Activated CD4-positive, alpha-beta T cell treated with anti-CD3 and anti-CD28 coated beads, Interleukin-10, Interleukin-2, amounts not matched to agents 100 ng/mL and 50 ng/mL, durations not matched to agents 16 hours and 8 hours (primary cell): ENCODE measurements at regions not wholly inside any gene's neighbourhood (a gene's known extent, or its start where the extent isn't known, plus 50 kb on each side); places are given as distances from the start of the nearest gene placed in this dataset.

ENCODE experiments used
- DNase-seq: peaks from one replicate; pipeline ENCODE4 v3.0.0-alpha.2; 2020

DNA sequence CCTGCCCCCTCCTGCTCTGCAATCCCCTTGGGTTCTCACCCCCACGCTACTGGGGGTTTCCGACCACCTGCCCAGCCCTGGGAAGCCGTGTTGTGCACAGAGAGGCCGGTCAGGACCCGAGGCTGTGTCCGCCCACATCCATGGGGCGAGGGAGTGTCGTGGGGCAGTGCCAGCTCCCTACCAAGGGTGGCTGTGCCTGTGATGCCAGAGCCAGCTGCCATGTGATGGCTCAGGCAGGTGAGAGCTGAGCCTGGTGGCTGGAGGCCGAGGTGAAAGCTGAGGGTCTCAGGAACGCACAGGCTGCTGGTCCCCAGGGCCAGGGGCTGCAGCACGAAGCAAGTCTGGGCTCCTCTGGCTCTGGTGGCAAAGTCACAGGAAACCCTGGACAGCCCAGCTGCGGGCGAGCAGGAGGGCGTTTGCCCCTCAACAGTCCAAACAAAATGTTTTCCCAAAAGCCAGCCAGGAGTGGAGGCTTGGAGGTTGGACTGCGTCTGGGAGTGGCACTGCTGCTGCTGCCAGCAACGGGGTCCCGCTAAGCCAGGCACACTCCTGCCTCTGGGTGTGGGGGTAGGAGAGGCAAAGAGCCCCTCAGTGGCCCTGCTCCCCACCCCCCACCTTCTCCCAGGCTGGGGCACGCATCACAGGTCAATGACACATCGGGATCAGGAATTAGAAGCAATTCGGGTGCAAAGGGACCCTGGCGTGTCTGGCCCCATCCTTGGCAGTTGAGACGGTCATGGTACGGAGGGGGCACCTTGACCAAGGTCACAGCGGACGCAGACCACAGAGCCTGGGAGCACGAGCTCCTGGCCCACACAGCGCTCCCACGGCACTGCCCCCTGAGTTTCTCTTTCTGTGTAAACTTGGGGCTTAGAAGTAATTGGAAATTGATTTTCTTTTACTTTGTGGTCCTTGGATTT is 72.4 kb upstream of the GPC1 start:
- DNase-seq = no peak

DNA sequence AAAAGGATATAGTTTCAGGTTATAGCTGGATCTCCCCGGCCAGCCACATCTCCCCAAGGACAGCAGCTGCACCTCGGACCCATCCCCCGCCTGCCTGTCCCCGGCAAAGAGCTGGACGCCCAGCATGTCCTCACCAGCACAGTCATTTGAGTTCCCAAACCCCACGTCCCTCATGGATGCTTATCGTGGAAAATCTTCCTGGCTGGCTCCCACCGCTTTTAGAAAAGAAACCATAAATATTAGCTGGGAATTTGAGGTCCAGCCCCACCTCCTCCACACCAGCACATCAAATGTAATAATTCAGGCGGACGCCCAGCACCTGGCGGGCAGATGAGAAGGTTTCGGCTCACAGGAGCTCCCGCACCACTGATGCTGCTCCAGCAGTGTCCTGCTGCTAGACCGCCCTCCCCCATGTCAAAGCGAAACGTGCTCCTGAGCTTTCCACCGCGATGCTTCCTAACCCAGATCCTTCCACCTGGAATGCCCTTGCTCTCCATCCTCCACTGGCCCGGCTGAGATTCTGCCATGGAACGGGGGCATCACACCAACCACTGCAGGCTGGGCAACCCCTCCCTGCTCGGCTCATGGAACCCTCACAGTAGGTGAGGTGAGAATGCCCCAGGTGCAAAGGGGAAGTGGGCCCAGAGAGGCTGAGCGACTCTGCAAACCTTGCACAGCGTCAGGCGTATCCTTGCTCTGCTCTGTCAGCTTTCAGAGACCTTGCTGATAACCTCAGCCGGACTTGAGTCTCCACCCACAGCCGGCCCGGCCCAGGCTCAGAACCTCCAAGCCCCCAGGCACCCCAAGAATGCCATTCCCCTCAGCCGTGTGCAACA is 71.5 kb upstream of the GPC1 start:
- DNase-seq = no peak

DNA sequence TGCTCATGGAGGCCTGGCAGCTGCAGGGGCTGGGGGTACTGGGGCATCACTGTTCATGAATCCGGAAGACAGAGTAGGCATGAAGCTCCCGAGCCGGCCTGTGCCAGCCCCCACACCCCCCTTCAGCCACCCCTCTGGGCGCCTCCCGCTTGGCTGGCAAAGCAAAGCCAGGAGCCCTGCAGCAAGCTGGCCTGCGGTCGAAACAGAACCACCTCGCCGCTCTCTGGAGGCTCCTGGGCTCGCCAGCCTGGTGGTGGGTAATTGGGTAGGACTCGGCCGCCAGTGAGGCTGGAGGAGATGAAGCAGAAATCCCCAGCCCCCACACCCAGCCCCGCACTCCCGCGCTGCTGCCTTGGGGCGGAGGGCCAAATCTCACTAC is 70.9 kb upstream of the GPC1 start:
- no peak for DNase-seq

DNA sequence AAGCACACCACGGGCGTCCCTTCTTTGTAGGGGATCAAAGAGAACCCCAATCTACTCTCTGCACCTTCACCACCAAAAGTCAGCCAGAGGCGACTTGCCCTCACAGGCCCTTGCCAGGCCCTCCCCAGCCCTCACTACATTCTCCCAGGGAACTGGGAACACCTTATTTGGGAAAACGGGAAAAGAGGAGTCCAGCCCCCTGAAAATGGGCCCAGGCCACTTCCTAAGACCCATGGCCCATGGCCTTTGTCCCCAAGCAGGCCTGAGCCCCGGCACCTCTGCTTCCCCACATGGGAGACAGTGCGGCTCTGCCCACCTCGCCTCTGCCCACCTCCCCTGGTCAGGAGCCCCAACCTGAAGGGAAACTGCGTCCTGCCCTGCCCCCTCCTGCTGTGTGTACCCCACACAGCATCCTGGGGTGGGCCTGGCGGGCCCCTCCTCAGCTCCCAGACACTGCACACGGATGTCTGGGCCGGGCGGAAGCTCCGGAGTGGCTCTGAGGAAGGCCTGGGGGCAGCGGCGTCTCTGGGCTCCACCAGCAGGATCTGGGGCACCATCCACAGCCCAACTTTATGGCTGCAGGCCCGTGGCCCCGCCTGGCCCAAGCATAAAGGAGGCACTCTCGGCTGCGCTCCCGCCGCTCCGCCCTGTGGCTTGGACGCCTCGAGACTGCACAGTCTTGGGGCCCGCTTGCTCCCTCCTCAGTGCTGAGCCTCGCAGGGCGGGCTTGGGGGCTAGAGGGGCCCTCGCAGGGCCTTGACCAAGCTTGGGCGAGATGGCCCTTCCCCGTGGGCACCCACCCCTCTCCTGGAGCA is 70.3 kb upstream of the GPC1 start:
- DNase-seq = no peak

DNA sequence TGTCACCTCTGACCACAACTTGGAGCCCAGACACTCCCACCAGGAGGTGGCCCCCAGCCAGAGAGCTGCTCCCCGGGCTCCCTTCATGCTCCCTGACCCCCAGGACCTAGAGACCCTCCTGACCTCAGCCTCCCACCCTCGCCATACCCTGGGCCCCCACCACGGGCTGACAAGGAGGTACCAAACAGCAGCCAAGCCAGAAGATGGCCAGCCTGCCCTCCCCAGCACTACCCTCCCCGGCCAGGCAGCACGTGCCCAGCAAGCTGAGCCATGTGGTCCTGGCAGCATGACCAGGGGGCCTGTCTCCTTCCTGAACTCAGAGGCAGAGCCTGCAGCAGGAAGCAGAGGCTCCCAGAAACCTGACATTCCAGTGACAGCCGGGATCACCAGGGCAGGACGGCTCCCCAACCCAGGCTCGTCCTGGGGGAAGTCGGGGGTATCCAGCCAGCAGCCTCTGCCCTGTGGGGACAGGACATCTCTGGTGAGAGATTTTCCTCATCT is 69.4 kb upstream of the GPC1 start:
- no peak for DNase-seq

DNA sequence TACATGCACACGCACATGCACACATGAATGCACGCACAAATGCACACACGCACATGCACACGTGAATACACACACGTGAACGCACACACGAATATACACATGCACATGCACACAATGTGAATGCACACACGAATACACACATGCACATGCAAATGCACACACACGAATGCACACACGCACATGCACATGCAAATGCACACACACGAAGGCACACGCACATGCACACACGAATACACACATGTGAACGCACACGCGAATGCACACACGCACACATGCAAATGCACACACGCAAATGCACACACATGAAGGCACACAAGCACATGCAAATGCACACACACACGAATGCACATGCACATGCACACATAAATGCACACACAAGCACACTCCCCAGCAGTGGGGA is 68.6 kb upstream of the GPC1 start:
- DNase-seq = no peak

DNA sequence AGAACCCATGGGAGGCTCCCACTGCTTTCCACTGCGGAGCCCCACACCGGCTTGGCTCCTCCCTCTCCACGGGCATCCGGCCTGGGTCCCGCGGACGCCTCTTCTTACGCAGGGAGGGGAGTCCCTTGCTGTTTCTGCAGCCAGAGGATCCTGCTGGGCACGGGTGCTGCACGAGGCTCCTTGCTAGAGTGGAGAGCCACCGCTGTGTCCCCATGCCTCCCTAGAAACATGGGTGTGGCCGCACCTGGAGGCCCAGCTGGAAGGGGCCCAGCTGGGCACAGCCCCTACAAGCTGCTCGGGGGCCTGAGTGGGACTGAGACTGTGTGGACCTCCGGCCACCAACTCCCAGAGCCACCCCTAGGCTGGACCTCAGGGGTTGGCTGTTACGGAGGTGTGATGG is 67.7 kb upstream of the GPC1 start:
- DNase-seq = no peak

DNA sequence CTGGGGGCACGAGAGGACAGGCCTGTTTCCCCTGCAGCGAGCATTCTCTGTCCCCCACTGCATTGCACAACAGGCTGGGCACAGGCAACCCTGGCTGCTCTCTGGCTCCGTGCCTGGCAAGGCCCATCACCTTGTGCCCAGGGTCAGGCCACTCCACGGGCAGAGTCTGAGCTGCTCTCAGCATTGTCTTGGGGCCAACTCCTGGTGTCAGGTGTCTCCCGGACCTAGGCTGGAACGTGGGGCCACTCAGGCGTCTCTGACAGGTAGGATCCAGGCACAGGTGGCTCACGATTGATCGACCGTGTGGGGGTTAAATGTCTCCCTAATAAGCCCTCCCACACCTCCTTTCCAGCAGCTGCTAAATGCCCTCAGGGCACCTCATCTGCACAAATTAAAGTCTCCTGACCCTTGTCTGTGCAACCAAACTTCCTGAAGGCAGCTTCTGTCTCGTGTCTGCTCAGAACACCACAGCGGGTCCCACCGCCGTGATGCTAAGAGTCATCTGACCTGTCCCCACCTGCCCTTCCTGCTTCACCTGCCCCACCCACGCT is 66.6 kb upstream of the GPC1 start:
- no peak for DNase-seq

DNA sequence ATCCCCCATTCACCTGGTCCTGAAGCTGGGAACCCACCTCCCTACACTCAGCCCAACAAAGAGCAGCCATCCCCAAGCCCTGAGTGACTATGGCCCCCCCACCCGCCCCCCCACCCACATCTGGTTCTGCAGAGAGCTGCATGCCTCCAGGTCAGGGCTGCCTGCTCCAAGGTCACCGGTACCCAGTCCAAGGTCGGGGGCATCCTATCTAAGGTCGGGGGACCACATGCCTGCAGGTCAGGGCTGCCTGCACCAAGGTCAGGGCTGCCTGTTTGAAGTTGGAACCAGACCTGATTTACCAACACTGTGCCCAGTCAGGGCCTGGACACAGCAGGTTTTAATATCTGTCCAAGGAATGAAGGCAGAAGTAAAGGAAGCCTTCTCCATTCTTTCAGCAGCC is 66.1 kb upstream of the GPC1 start:
- no peak for DNase-seq

DNA sequence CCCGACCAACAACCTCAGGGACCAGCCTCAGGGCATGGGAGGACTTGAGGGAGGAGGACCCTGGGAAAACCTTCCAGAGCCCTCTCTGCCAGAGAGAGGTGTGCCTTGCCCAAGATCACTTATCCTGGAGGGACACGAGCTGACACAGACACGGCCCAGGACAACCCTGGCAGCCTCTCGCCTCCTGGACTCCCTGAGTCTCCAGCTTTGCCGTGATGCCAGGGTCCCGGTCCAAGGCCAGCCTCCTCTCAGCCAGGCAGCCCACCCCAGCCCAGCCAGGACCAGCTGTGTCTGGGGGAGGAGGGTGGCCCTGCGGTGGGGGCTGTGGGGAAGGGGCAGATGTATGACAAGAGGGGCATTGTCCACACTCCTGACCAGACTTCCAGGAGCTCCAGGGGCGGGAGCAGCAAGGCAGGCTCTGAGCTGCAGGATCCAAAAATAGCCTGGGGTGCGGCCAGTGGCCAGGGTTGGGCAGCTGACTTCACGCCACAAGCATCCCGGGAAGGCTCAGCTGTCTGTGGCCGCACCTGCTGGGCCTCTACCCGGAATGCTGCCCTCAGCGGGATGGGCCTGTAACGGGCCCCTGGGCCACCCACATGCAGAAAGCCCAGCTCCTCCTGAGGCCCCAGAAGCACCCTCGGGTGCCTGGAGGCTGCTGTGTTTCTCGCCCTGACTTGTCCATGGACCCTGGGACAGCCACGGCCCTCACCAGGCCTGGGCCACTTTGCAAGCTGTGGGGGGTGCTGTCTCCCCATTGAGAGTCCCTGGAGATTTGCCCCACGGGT is 65.5 kb upstream of the GPC1 start:
- DNase-seq = no peak

DNA sequence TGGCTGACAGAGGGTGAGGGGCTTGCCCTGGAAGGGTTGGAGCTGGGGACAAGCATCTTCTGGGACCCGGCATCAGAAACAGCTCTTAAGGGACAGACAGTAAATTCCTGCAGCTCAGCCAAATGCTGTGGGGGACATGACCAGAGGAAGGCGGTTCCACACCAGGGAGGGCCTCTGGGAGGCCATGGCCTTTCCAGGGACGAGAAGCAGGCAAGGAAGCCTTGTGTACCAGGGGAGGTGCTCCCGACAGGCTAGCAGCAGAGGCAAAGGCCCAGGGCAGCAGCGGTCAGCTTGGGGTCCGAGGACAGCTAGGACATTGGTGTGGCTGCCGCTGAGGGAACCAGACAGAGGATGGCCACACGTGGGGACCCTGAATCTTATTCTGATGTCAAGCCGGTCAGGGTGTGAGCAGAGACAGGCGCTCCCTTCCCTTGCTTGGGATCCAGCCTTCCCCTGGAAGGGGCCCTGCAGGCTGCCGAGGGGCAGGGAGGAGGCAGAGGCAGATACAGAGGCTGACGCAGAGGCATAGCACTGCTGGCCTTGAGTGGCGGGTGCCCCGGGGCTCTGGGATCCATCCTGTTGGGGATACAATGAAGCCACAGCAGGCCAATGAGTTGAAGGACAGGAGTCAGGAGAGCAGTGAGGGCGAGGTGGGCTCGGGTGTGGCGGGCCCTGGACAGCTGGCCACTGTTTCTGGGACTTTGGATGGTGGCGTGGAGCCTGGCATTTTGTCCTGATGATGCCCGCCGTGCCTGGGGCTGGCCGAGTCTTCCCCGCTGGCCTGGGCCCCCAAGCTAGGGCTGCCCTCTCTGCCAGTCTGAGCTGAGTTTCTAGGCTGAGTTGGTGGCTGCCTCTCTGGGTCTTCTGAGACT is 64.1 kb upstream of the GPC1 start:
- DNase-seq = no peak

DNA sequence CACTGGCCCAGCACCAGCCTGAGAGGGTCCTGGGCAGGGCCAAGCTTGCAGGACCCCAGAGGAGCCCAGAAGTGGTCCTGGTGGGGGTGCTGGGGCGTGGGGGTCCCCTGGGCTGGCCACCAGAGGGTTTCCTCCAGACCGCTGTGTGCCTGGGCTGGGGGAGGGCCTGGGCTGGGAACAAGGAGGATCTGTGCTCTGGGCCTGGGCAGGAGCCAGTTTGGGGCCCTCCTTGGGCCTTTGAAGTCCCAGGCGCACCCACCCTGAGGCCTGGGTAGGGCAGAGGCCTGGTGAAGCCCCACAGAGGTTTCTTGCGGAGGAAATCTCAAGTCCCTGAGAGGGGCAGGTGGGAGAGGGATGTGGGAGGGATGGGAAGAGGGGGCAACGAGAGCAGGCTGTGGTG is 63.4 kb upstream of the GPC1 start:
- no peak for DNase-seq

DNA sequence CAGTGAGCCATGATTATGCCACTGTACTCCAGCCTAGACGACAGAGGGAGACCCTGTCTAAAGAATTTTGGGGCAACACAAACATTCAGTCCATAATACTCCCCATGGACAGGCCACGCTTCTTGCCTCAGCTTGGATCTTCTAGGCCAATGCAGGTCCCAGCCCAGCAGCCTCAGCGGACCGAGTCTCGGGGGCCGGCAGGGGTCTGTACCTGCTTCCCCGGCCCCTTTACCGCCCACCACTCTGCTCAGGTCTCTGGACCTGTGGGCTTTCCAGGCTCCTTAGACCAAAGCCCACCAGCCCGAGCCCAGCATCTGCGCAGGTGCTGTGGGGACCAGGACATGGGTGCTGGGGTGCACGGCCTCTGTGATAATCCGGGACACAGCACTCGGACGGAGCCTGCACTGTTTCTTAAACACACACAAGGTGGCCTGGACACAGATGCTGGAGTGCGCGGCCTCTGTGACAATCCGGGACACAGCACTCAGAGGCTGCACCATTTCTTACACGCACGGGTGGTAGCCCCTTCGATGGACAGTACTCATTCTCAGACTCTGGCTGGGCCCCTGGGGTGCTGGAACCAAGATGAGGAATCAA is 62.1 kb upstream of the GPC1 start:
- DNase-seq = no peak

DNA sequence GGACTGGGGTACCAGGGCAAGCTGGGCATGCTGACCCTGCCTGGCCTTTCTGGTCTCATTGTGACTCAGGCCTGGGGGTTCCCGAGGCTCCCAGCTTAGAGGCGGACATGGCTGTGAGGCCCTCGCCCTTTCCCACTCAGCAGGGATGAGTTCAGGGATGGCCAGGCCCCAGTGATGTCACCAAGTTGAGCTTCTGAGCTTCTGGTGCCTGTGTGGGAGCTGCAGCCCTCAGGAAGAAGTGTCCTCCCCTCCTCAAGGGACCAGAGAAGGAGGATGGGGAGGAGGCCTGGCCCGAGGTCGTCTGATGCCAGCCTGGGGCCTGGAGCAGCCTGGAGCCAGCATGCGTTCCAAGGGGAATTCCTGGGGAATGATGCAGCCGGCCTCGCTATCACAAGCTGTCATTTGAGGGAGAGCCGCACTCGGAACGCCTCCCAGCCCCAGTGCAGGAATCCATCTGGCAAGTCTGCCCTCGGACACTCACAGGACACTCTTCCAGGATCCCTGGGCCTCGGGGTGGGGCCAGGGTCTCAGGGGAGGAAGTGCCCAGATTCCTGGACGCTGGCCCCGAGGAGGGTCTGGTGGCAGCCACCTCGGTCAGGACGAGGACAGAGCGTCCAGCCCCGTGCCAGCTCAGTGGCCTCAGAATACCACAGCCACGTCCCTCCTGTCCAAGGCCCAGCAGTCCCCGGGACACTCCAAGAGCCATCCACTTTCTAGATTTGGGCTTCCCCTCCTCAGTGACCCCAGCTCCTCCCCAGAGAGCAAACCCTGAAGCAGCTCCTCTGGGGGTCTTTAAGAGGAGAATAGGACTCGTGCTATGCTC is 61.2 kb upstream of the GPC1 start:
- DNase-seq = no peak

DNA sequence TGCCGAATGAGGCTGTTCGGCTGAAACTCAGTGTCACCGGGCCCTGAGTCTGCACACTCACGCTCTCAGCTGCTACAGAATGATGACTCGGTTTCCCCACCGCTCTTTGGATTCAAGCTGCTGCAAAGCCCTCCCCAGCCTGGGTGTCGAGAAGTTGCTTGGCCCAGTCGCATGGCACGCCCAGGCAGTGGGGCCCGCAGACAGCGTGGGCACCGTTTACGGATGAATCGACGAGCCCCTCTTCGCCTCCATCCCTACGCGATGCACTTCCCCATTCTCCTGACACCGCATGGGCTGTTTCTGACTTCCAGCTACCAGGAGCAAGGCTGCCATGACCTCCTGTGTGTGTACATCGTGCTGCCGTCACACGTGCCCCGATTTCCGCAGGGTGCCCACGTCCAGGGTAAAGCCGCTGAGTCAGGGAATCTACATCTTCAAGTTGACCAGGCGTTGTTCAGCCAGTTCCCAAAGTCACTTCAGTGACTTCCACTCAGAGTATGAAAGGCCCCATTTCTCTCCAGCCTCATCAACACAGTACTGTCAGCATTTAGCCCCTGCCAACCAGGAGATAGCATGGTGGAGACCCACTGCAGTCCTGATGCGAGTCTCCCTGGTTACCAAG is 60.3 kb upstream of the GPC1 start:
- DNase-seq = no peak

DNA sequence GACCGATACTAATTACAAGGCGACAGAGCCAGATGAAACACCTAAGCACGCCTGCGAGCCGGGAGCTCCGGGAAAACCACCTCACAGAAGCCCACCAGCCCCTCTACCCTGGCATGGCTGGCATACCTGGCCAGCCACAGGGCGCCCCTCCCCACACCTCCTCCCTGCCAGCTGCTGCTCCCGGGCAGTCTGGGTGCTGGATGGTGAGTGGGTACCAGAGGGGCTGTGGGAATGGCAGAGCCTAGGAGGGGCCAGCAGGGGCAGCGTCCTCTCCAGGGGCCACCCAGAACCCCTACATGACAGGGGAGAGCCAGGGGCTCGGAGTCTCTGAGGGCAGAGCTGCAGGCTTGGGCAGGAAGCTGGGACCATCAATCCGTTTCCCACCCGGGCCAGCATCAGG is 58.7 kb upstream of the GPC1 start:
- no peak for DNase-seq

DNA sequence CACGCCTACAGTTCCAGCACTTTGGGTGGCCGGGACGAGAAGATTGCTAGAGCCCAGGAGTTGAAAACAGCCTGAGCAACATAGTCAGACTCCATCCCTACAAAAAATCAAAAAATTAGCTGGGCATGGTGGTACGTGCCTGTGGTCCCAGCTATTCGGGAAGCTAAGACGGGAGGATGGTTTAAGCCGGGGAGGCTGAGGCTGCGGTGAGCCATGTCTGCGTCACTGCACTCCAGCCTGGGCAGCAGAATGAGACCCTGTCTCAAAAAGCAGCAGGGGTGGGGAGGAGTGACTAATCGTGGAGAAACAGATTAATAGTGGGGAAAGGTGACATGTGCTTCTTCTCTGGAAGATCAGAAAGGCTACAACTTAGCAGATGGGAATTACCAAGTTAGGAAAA is 58.1 kb upstream of the GPC1 start:
- DNase-seq = no peak

DNA sequence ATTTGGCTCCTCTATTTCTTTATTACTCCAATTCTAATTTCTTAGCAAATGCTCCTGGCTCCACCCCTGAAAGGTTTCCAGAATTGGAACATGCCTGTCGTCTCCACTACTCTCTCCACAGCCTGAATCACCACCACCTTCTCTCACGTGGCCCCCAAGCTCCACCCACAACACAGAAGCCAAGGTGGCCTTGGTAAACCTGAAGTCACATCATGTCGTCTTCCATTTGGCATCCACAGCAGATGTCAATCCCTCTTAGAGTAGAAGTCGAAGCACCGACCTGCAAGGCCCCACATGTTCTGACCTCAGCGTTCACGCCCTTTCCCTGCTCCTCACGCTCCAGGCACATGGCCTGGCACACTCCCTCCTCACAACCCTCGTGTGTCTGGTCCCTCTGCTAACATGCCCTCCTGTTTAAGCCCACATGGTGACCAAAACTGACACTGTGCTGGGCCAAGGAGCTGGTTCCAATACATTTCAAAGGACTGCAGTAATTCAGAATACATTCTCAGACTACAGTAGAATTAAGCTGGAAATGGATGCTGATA is 56.3 kb upstream of the GPC1 start:
- no peak for DNase-seq
